ENCODE measurements at regions not wholly inside any gene's neighbourhood (a gene's known extent, or its start where the extent isn't known, plus 50 kb on each side); places are given as distances from the start of the nearest gene placed in this dataset.
"Not testable (repeated sequence)": the region's sequence is repeated elsewhere in the genome, so short reads cannot be mapped to it uniquely, and the experiment has no call there.

DNA sequence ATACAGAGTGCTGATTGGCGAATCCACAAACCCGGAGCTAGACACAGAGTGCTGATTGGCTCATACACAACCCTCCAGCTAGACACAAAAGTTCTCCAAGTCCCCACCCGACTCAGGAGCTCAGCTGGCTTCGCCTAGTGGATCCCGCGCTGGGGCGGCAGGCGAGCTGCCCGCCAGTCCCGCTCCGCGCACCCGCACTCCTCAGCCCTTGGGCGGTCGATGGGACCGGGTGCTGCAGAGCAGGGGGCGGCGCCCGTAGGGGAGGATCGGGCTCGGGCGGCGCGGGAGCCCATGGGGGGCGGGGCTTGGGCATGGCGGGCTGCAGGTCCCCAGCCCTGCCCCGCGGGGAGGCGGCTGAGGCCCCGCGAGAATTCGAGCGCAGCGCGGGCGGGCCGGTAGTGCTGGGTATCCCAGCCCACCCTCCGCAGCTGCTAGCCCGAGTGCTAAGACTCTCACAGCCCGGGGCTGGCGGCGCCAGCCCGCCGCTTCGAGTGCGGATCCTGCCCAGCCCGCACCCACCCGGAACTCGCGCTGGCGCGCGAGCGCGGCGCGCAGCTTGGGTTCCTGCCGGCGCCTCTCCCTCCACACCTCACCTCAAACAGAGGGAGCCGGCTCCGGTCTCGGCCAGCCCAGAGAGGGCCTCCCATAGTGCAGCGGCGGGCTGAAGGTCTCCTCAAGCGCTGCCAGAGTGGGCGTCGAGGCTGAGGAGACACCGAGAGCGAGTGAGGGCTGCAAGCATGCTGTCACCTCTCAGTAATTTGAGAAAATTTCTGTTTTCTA is 75.5 kb upstream of the ATP5MC3 start:
- DNase-seq (ENCODE audit: low read depth in 2 of 2): no peak

DNA sequence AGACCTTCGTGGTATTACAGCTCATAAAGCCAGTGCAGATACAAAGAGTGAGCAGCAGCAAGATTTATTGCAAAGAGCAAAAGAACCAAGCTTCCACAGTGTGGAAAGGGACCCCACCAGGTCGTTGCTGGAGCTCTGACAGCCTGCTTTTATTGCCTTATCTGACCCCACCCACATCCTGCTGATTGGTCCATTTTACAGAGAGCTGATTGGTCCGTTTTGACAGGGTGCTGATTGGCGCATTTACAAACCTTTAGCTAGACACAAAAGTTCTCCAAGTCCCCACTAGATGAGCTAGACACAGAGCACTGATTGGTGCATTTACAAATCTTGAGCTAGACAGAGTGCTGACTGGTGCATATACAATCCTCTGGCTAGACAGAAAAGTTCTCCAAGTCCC is 74.9 kb upstream of the ATP5MC3 start:
- DNase-seq (ENCODE audit: low read depth in 2 of 2): not testable (repeated sequence)

DNA sequence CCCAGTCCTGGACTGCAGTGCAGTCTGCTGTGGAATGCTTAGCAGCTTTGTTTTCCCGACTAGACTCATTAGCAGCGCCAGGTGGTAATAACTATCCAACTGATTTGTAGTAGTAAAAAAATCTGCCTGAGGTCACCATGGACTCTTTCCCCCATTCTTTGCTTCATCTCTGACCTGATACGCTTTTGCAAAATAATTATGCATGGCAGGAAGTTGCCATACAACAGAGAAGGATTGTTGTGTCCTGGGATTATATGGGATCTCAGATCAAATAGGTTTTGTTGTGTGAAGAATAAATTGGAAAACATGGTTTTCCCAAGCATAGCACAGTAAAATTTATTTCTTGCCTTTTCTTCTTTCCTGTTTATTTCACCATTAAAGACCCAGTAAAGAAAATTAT is 72.4 kb upstream of the ATP5MC3 start:
- no peak for DNase-seq (ENCODE audit: low read depth in 2 of 2)

DNA sequence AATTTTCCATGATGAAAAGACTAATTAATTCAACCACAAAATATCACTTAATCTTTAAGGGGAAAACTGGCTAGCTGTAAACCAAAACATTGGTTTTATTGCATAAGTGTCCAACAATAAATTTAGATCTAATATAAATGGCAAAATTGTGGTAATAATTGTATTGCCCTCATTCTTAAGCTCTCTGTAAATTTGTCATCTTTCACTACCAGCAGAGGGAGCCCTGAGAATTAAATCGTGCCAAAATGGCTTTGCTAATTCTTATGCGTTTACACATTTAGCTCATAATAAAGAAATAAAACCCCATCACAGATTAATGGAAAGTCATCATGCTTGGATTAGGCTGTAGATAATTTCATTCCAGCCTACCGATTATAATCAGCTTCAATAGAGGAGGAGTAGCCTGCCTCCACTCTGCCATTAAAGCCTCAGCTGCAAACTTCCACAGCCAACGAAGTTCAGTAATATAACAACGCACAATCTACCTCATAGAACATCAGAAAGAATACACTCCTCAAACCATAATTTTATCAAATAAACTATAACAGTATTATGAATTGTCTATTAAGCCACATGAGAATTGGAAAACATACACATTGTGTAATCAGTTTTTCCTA is 70.0 kb upstream of the ATP5MC3 start:
- DNase-seq (ENCODE audit: low read depth in 2 of 2): peak in 1 of 2 experiments; percentile 13

DNA sequence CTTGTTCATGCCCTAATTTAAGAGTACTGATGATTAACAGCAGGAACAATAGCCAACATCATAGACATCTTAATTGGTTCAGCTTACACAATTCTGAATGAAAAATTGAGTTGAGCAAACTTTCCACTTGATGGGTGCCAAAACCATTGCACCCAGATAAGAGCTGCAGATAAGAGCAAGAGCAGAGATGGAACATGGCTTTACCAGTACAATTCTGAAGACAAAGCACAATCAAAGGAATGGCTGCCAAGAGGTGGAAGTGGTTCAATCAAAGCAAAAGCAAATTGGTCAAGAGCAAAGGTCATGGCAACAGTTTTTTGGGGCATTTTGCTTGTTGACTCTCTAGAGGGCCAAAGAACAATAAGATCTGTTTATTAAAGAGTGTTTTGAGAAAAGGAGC is 65.6 kb upstream of the ATP5MC3 start:
- no peak for DNase-seq (ENCODE audit: low read depth in 2 of 2)

DNA sequence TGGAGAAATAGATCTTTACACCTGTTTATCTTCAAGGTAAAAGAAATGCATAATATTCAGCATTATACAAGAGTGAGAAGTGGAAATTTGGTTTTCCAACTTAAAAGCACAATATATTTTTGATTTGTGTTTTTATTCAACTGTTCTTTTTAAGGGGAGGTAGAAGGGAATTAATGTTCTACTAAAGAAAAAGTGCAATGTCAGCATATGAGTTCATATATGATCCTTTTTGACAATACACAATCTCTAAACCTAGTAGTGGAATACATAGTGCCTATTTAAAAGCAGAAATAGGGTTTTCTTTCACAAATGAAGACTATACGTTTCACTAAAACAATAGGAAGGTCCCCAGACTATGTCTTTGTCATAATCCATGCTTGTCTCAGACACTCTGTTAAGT is 63.2 kb upstream of the ATP5MC3 start:
- DNase-seq (ENCODE audit: low read depth in 2 of 2): no peak

DNA sequence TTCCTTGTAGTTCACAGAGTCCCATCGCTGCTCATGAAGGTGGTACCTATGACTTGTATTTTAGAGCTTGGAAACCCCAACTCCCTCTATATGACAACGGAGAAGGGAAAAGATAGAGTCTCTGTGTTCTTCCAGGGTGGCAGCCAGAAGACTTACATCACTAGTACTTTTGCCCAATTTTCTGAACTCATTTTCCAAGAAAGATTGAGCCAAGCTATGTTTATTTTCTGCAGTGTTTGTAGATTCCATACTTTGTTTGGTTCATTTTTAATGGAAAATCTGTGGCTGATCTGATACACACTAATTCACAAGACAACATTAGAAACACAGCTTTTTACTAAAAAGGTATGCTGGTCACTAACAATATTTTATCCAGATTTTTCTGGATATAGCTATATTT is 60.2 kb upstream of the ATP5MC3 start:
- DNase-seq (ENCODE audit: low read depth in 2 of 2): no peak

DNA sequence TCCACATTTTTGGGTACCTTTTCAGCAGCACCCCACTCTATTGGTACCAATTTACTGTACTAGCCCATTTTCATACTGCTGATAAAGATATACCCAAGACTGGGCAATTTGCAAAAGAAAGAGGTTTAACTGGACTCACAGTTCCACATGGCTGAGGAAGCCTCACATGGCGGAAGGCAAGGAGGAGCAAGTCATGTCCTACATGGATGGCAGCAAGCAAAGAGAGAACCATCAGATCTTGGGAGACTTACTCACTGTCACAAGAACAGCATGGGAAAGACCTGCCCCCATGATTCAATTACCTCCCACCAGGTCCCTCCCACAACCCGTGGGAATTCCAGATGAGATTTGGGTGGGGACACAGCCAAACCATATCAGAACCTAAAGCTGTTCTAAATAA is 58.5 kb upstream of the ATP5MC3 start:
- not testable (repeated sequence) for DNase-seq (ENCODE audit: low read depth in 2 of 2)

DNA sequence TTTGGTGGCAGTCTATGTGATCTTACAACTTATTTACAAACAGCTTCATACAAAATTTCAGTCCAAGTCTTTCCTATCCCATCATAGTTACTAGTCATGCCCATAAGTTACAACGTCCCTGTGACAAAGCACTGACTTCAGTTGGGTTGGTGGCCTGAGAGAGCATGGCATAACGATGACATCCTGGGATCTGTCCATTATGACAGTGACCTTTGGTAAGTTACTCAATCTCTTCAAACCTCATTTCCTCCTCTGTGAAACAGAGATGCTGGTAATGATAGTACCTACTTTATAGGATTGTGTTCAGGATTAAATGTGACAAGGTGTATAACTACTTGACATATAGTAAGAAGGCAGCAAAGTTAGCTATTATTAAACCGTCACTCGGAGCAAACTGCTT is 55.4 kb upstream of the ATP5MC3 start:
- DNase-seq (ENCODE audit: low read depth in 2 of 2): no peak

DNA sequence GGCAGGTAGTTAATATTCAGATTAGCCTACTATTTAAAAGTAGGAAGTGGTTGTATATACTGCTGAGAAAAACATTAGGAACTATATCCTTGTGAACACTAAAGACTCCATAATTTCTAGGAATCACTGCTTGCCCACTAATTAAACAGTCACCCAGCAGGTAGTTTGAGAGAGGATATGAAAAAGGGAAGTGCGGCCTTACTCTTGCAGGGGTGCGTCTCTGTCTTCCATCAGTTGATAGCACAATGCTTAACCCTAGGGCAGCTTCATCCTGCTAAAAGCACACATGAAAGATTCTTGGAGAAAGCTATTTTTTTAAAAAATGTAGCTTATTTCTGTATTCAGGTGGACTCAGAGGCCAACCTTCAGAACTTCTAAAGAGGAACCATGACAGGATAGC is 53.1 kb upstream of the ATP5MC3 start:
- no peak for DNase-seq (ENCODE audit: low read depth in 2 of 2)

DNA sequence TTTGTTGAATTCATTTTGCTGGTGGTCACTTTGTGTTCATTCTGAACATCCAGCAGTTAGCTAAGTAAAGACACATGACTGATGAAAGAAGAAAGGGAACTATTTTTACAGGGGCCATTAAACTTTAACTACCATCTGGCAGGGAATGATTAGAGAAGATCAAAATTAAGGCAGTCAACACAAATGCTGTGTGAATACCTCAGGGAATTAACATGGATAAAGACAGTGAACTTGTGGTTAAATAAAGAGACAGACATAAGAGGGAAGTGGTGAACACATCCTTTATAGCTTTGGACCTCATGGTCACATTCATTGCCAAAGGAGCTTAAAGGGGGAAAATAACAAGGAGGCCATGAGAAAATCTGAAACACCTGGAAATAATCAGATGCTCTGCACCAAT is 52.6 kb upstream of the ATP5MC3 start:
- peak; percentile 65 to 67 for DNase-seq (ENCODE audit: low read depth in 2 of 2)

DNA sequence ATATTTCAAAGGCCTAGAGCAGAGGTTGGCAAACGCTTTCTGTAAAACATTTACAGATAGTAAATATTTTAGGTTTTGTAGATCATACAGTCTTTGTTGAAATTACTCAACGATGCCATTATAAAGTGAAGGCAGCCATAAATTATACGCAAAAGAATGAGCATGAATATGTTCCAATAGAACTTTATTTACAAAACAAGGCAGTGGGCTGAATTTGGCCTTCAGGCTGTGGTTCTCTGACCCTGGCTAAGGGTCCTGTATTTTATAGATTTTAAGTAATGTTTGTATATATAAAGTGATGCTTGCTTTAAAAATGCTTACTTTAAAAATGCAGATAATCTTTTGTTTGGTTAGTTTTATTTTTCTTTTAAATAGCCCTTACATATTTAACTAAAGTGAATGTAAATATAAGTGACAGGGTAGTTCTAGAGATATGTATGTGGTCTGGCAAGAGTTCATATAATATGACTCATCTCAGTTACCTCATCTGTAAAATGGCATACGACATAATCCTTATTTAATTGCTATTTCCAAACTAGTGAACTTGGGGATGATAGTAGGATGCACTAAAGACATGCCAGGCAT is 51.7 kb upstream of the ATP5MC3 start:
- peak; percentile 66 to 71 for DNase-seq (ENCODE audit: low read depth in 2 of 2)
